GM12865 (cell line): ENCODE measurements at regions not wholly inside any gene's neighbourhood (a gene's known extent, or its start where the extent isn't known, plus 50 kb on each side); places are given as distances from the start of the nearest gene placed in this dataset.

Experiments
- DNase-seq: peaks from one replicate; pipeline ENCODE4 v3.0.0; 2010; ENCODE audit warnings: low read depth
- H3K4me3 ChIP-seq: 2 replicates; pipeline ENCODE4 v1.5.1; 2011; ENCODE audit warnings: mild to moderate bottlenecking, low read depth, low read length, control low read depth
- CTCF ChIP-seq: IDR thresholded peaks from 2 replicates; pipeline ENCODE4 v1.5.1; 2011; ENCODE audit warnings: low read length, control low read depth, low read depth, inconsistent platforms; ENCODE audit not compliant: insufficient read depth; ENCODE audit errors: missing control alignments

GRCh38 chr10:90389876-90390275, 468.0 kb downstream of the HTR7 start:
- DNase-seq: no peak
- H3K4me3 ChIP-seq: no peak overlapping the region
- no peak for TF ChIP-seq CTCF

GRCh38 chr10:90394311-90394710, 463.5 kb downstream of the HTR7 start:
- no peak for TF ChIP-seq CTCF
- DNase-seq: no peak
- no peak overlapping the region for H3K4me3 ChIP-seq

GRCh38 chr10:90396721-90397120, 461.1 kb downstream of the HTR7 start:
- H3K4me3 ChIP-seq: no peak overlapping the region
- no peak for TF ChIP-seq CTCF
- DNase-seq: no peak

GRCh38 chr10:90398566-90398965, 459.3 kb downstream of the HTR7 start:
- TF ChIP-seq CTCF: no peak
- no peak for DNase-seq
- no peak overlapping the region for H3K4me3 ChIP-seq

- no peak for DNase-seq
- no peak overlapping the region for H3K4me3 ChIP-seq
- no peak for TF ChIP-seq CTCF
Measured at GRCh38 chr10:90399782-90400181, 458.1 kb downstream of the HTR7 start.

GRCh38 chr10:90403211-90404000, 454.4 kb downstream of the HTR7 start:
- no peak for TF ChIP-seq CTCF
- DNase-seq: no peak
- no peak overlapping the region for H3K4me3 ChIP-seq

- DNase-seq: no peak
- TF ChIP-seq CTCF: no peak
- H3K4me3 ChIP-seq: no peak overlapping the region
Measured at GRCh38 chr10:90407131-90407530, 450.7 kb downstream of the HTR7 start.
